IgD-negative memory B cell (primary cell): ENCODE measurements at regions not wholly inside any gene's neighbourhood (a gene's known extent, or its start where the extent isn't known, plus 50 kb on each side); places are given as distances from the start of the nearest gene placed in this dataset.

Experiments used
- H3K27ac Mint-ChIP-seq, 3 donors: one replicate each; pipeline ENCODE4 v1.8.0; 2020 to 2022; ENCODE audit warnings: mild to moderate bottlenecking in 3 of 3, mixed read lengths in 3 of 3, moderate library complexity in 1 of 3
- H3K27me3 Mint-ChIP-seq: one replicate; pipeline ENCODE4 v1.8.0; 2021; ENCODE audit warnings: mixed read lengths
- H3K36me3 Mint-ChIP-seq: one replicate; pipeline ENCODE4 v1.8.0; 2020; ENCODE audit warnings: mild to moderate bottlenecking, mixed read lengths
- H3K4me1 Mint-ChIP-seq, 3 donors: one replicate each; pipeline ENCODE4 v1.8.0; 2020 to 2022; ENCODE audit warnings: mixed read lengths in 3 of 3, mild to moderate bottlenecking in 1 of 3
- H3K4me3 Mint-ChIP-seq, 4 donors: one replicate each; pipeline ENCODE4 v1.8.0; 2020 to 2022; ENCODE audit warnings: mild to moderate bottlenecking in 4 of 4, mixed read lengths in 4 of 4, moderate library complexity in 3 of 4
- H3K9me3 Mint-ChIP-seq, 3 donors: one replicate each; pipeline ENCODE4 v1.8.0; 2020 to 2021; ENCODE audit warnings: mixed read lengths in 3 of 3, mild to moderate bottlenecking in 1 of 3

DNA sequence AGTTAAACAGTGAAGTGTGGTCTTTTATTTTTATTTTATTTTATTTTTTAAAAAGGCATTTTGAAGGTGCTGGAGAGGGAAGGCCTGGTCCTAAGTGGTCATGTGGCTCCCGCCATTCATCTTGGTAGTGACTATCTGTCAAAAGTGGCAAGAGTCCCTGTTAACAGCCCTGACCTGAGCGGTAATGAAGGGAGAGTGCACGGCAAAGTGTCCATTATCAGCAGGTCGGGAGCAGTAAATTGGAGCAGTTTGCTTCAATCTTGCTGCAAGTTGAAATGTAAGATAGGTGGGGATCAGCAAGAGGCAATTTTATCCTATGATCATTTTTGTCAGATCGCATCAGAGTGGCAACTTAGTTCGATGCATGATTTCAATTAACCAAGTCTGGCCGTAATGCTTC, 227.4 kb upstream of the SP4 start:
- Mint-ChIP-seq H3K36me3 (no peaks in the 10 kb centered on the region), H3K27ac (no peak overlapping the region), H3K9me3 (peaks cover 0 to 2% (median 0%) of the 10 kb centered on the region in 3 donors), H3K27me3 (peaks cover 3% of the 10 kb centered on the region), H3K4me1 (no peaks in the 10 kb centered on the region), H3K4me3 (no peak overlapping the region)

DNA sequence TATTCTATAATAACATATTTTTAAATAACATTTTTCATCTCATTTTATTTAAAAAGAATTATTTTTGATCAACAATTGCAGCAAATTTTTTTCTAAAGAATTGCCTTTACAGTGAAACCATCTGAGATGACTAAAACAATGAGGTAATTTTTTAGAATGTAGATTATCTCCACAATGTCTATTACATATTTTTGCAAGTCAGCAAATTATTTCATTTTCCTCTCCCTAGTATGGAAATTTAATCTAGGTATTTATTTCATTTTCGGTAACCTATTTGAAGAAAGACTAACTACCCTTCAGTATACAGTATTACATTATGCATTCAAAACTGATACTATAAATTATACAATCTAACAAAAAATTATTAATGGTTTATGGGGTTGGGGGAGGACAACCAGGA, 213.2 kb upstream of the SP4 start:
- Mint-ChIP-seq H3K4me3 (no peak overlapping the region), H3K9me3 (no peaks in the 10 kb centered on the region), H3K27me3 (peaks cover 2% of the 10 kb centered on the region), H3K27ac (no peak overlapping the region), H3K4me1 (no peaks in the 10 kb centered on the region), H3K36me3 (no peaks in the 10 kb centered on the region)

DNA sequence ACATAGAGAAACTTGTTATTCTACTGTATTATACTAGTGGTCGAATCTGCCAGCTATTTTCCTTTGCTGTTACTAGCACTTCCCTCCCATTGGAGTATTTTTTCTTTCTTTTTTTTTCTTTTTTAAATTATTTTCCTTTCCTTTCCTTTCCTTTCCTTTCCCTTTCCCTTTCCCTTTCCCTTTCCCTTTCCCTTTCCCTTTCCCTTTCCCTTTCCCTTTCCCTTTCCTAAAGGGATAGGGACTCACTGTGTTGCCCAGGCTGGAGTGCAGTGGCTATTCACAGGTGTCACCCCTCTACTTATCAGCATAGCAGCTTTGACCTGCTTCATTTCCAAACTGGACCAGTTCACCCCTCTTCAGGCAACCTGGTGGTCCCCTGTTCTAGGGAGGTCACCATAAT, 212.6 kb upstream of the SP4 start:
- Mint-ChIP-seq H3K36me3 (no peaks in the 10 kb centered on the region), H3K27ac (peak overlapping the region in 1 of 3 donors; percentile 50), H3K4me3 (no peak overlapping the region)

DNA sequence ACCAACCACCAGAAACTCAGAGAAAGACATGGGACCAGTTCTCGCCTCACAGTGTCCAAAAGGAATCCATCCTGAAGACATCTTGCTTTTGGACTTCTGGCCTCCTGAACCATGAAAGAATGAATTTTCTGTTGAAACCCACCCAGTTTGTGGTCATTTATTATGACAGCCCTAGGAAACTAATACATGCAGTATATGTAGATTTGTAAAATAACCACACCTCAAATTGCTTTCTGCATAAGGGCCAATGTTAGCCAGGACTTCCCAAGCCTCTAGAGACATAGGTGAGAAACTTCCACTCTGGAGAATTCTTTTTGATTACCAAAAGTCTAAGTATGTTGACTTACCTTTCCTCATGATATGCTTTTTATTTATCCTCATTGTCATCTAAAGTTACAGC, 210.5 kb upstream of the SP4 start:
- Mint-ChIP-seq H3K27me3 (no peaks in the 10 kb centered on the region), H3K4me1 (no peaks in the 10 kb centered on the region), H3K27ac (no peak overlapping the region), H3K36me3 (no peaks in the 10 kb centered on the region), H3K9me3 (no peaks in the 10 kb centered on the region), H3K4me3 (peak overlapping the region in 1 of 4 donors; percentile 9)

More for the DNA sequence above, 212.6 kb upstream of the SP4 start:
- Mint-ChIP-seq H3K9me3 (no peaks in the 10 kb centered on the region), H3K4me1 (no peaks in the 10 kb centered on the region), H3K27me3 (peaks cover 2% of the 10 kb centered on the region)

DNA sequence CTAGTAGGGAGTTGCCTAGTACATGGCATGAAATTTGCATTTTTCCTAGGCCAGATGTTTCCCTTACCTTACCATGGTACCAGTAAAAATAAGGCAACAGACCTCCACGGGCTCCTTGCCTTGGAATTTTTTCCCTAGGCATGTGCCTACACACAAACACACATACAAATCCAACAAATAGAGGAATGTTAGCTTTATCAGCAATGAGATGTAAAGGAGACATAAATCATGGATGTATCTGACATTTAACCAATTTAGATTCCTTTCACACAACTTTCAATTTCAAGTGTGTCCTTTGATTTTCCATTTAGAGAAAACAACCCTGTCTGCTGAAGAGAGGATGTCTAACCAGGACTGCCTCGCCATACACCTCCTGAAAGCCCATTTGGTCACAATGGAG, 209.7 kb upstream of the SP4 start:
- peaks cover 2% of the 10 kb centered on the region for H3K27me3 Mint-ChIP-seq
- no peak overlapping the region for H3K27ac Mint-ChIP-seq
- H3K9me3 Mint-ChIP-seq, result no peaks in the 10 kb centered on the region
- no peaks in the 10 kb centered on the region for H3K36me3 Mint-ChIP-seq
- no peak overlapping the region for H3K4me3 Mint-ChIP-seq
- H3K4me1 Mint-ChIP-seq, result peaks cover 0 to under 1% (median 0%) of the 10 kb centered on the region in 3 donors

DNA sequence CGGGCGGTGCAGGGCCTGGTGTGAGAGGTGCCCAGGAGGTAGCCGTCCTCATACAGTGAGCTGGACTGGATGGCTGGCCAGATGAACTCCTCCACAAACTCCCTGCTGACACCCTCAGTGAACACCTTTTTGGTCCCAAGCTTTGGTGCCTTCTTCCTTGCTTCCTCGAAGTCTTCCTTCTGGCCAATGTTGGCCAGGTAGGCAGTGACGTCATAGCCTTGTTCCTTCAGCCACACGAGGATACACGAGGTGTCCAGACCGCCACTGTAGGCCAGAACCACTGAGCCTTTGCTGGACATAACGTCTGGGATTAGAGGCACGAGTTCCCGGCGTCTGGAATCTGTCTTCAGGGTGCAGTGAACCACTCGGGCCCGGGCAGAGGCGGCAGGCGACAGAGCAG, 206.8 kb upstream of the SP4 start:
- H3K4me1 Mint-ChIP-seq, result peaks cover 0 to 5% (median 2%) of the 10 kb centered on the region in 3 donors
- peaks cover 7% of the 10 kb centered on the region for H3K27me3 Mint-ChIP-seq
- H3K4me3 Mint-ChIP-seq, result no peak overlapping the region
- H3K9me3 Mint-ChIP-seq, result no peaks in the 10 kb centered on the region
- no peak overlapping the region for H3K27ac Mint-ChIP-seq
- H3K36me3 Mint-ChIP-seq, result no peaks in the 10 kb centered on the region

DNA sequence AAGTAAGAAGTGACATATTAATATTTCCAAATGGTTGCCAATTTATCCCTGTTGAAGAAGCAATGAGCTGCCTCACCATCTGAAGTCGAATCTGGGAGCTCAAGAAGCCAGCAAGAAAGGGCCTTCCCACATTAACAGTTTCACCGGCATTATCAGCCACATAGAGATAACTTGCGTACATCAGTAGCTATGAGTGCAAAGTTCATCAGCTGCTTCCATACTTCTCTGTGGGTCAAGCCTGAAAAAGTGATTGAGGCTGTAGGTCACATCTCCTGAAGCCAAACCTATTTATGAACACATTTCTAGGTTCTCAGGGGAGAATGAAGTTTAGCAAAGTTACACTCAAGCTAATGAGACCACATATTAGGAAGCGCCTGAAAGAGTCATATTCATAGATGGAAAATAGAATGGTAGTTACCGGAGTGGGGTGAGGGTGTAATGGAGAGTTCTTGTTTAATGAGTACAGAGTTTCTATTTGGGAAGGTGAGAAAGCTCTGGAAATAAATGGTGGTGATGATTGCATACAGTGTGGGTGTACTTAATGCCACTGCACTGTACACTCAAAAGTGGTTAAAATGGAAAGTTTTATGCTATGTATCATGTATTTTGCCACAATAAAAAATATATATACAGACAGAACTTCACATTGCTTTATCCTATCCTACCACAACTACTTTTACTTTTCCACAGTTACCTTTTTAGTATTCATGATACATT, 189.3 kb upstream of the SP4 start:
- Mint-ChIP-seq H3K27me3 (peaks cover 14% of the 10 kb centered on the region), H3K36me3 (peaks cover 3% of the 10 kb centered on the region), H3K4me1 (no peaks in the 10 kb centered on the region), H3K27ac (no peak overlapping the region), H3K4me3 (no peak overlapping the region), H3K9me3 (no peaks in the 10 kb centered on the region)

DNA sequence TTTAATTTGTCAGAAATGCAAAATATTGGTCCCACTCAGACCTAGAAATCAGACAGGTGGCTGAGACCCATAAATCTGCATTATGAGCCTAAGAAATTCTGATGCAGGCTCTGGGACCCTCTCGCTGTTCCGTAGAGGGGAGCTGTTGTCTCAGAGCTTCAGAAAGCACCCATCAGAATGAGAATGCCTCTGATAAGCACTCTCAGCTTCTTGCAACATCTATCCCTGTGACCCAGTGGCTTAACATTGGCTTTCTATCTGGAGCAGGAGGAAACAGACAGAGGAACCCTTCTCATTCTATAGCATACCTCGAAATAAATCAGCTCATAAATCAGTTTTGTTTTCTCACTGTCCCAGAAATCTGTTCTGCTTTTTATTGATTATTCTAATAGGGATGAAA, 184.6 kb upstream of the SP4 start:
- no peaks in the 10 kb centered on the region for H3K9me3 Mint-ChIP-seq

DNA sequence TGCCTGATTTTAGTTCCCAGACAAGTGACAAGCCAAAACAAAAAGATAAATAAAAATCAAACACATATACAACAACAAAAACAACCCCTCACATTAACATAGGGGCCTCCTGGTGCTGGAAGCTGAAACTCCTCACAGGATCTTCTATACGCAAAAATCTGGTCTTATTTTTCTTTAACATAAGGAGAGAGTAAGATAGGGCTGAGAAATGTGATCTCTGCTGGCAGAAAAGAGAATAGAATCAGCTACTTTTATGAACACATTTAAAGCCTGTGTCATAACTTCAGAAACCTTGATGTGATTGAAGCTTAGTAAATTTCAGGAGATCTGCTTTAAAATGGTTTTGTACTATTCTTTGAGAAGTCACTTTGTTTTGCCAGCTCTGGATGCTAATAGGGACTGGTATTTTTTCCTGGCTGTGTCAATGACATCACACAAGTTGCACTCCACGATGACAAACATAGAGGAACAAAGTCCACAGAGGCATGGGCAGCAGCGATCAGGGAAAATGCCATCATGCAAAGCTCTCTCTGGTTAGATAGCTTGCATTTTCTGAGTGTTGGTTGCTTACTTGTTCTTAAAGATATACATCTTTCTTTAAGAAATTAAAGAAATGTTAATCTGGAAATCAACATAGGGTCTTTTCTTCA, 176.6 kb upstream of the SP4 start:
- no peaks in the 10 kb centered on the region for H3K4me1 Mint-ChIP-seq
- H3K36me3 Mint-ChIP-seq, result no peaks in the 10 kb centered on the region
- H3K9me3 Mint-ChIP-seq, result no peaks in the 10 kb centered on the region
- no peak overlapping the region for H3K27ac Mint-ChIP-seq
- H3K27me3 Mint-ChIP-seq, result peaks cover 31% of the 10 kb centered on the region
- no peak overlapping the region for H3K4me3 Mint-ChIP-seq

More for the DNA sequence above, 184.6 kb upstream of the SP4 start:
- Mint-ChIP-seq H3K4me1 (no peaks in the 10 kb centered on the region), H3K27ac (no peak overlapping the region), H3K36me3 (peaks cover 3% of the 10 kb centered on the region), H3K27me3 (peaks cover 6% of the 10 kb centered on the region), H3K4me3 (no peak overlapping the region)

DNA sequence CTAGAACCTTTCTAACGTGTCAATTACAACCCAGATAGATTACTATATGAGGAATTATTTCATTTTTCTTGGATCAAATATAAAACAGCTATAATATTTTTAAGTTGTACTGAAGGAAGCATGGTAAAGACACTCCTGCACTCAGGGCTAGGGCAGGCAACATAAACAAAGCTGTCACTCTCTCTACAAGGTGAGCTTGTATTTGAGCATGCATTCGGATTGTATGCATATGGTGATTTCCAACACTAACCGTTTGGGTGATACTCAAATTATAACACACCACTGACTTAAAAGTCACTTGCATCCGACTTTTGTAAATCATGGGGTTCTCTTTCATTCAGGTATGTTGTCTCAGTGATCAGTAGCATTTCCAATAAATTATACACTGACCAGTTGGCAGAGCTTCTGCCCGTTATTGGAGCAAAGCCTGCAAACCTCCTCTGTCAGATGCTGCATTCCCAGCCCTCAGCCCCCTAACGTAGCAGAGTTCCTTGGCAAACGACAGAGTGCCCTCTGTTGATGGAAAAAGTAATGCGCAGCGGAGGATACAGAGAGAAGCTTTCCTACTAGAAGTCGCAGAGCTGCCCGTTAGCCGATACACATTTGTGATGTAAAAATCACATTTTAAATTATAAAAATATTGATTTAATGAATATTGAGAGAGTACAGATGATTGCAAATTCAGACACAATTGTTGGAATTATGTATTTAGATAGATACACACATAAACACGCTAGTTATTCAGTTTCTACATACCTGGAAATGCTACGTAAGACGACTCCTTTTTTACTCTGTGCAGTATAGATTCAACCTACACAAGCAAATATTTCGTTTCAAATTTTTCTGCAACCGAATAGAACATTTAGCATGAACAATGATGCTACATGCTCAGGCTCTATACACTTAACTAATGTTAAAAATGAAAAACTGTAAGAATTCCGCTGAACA, 173.9 kb upstream of the SP4 start:
- Mint-ChIP-seq H3K27me3 (peaks cover 31% of the 10 kb centered on the region), H3K36me3 (no peaks in the 10 kb centered on the region), H3K4me1 (no peaks in the 10 kb centered on the region), H3K27ac (no peak overlapping the region), H3K9me3 (peaks cover 0 to 1% (median 0%) of the 10 kb centered on the region in 3 donors), H3K4me3 (peak overlapping the region in 1 of 4 donors; percentile 20)

DNA sequence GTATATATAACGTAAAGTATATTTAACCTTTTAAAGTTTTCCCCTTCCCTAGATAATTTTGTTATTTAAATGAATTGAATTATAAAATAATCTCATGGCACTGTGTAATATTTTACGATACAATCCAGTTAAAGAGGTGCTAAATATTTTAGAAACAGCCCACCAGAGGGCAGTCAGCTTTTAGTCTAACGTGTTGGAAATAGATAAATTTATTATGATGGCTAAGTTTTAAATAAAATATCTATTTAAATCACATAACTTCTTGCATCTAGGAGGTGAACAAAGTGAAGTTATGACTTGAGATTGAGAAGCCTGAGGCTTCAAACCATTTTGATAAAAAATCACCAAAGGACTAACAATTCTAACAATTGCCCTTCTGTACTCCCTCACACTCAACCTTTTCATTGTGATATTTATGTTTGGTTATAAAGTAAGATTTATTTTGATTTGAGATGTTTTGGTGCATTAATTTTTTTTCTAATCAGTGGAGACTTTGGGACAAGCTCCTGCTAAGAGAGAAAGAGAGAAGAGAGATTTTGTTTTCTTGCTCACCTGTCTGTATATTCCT, 171.5 kb upstream of the SP4 start:
- Mint-ChIP-seq H3K27me3 (peaks cover 26% of the 10 kb centered on the region), H3K36me3 (no peaks in the 10 kb centered on the region), H3K9me3 (peaks cover 0 to 1% (median 0%) of the 10 kb centered on the region in 3 donors), H3K27ac (no peak overlapping the region), H3K4me3 (no peak overlapping the region), H3K4me1 (peaks cover 0 to 5% (median under 1%) of the 10 kb centered on the region in 3 donors)

DNA sequence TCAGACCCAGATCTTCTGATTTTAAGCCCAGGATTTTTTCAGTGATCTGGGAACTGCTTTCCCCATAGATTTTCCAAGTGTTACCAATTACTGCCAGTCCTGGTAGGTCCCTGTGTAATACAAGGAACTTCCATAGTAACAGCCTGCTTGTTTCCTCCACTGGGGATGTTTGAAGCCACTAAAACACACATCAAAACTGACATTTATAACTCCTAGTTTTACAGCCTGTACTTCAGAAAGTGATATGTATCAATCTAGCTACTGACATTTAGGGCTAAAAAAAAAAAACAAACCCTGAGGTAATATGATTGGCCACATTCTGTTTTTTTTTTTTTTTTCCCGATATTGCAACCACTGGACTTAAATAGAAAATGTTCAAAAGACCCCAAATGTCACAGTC, 166.9 kb upstream of the SP4 start:
- peak overlapping the region in 1 of 3 donors; percentile 3 for H3K27ac Mint-ChIP-seq

DNA sequence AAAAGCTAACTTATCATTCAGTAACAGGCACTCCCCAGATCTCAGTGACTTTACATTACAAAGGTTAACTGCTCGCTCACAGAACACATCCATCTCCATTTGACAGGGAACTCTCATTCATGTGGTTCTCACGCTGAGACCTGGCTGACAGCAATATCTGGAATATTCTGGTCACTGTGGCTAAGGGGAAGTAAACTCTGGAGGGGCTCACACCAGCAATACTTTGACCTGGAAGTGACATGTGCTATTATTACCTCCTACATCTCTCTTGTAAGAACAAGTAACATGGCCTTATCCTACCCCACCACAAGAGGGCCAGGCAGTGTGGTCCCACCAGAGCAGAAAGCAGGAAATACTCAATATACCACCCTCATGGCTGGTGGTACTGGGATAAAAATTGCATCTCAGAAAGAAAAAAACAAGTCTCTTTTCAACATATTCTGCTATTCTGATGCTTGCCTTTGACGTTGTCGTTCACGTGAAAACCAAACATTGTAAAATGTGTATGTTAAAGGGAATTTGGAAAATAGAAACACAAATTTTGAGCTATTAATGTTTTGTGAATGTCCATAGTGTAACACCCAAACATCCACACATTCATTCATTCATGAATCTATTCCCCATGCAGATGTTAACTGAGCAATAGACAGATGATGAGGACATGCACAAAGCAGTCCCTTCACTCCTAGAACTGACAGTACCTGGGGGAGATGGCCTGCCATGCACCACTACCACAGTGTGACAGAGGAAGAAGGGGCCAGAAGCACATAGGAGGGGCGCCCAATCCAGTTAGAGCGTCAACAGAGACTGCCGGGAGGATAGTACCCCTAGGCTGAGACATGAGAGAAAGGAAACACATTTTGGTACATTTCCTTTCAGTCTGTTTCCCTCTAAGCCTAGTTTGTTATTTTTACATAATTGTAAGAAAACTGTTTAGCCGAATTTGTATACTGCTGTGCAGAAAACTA, 166.0 kb upstream of the SP4 start:
- Mint-ChIP-seq H3K27ac (peak overlapping the region in 1 of 3 donors; percentile 68), H3K4me3 (peak overlapping the region in 2 of 4 donors; percentile 9 to 23), H3K9me3 (peaks cover 0 to 1% (median 0%) of the 10 kb centered on the region in 3 donors), H3K4me1 (peaks cover 10 to 16% (median 10%) of the 10 kb centered on the region in 3 donors), H3K27me3 (peaks cover 2% of the 10 kb centered on the region), H3K36me3 (no peaks in the 10 kb centered on the region)

More for the DNA sequence above, 166.9 kb upstream of the SP4 start:
- Mint-ChIP-seq H3K27me3 (peaks cover 2% of the 10 kb centered on the region), H3K4me1 (peaks cover 10 to 16% (median 10%) of the 10 kb centered on the region in 3 donors), H3K36me3 (no peaks in the 10 kb centered on the region), H3K4me3 (no peak overlapping the region), H3K9me3 (peaks cover 0 to 1% (median 0%) of the 10 kb centered on the region in 3 donors)

DNA sequence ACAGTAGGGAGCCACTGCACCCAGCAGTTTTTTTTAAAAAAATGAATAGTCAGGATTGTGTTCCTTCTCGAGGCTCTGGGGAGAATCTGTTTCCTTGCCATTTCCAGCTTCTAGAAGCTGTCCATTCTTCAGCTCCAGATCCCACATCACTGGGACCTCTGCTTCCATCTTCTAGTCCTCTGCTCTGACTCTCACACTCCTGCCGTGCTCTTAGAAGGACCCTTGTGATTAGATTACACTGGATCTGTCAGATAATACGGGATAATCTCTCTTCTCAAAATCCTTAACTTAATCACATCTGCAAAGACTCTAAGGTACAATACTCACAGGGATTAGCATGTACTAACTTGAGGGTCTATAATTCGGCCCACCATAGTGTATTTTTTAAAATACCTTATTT, 158.9 kb upstream of the SP4 start:
- Mint-ChIP-seq H3K4me1 (peaks cover 0 to under 1% (median 0%) of the 10 kb centered on the region in 3 donors), H3K27ac (no peak overlapping the region), H3K36me3 (no peaks in the 10 kb centered on the region), H3K27me3 (no peaks in the 10 kb centered on the region), H3K9me3 (peaks cover 0 to 2% (median 0%) of the 10 kb centered on the region in 3 donors), H3K4me3 (no peak overlapping the region)
